CD14-positive monocyte (primary cell): ENCODE measurements at regions not wholly inside any gene's neighbourhood (a gene's known extent, or its start where the extent isn't known, plus 50 kb on each side); places are given as distances from the start of the nearest gene placed in this dataset.

Experiments used
- DNase-seq, 3 donors: peaks; one replicate each; pipeline ENCODE4 v3.0.0-alpha.2; 2011 to 2022
- H2AFZ ChIP-seq: 2 replicates; pipeline ENCODE4 v1.6.0; 2012; ENCODE audit warnings: mild to moderate bottlenecking, low read depth, low read length, inconsistent platforms; ENCODE audit not compliant: insufficient read depth, poor library complexity, severe bottlenecking
- H3K27ac ChIP-seq, 2 donors: 1 replicate in 1 of 2; 2 replicates in 1 of 2; pipeline ENCODE4 v1.5.1; 2012 to 2013; ENCODE audit warnings: low read length in 2 of 2, control low read depth in 1 of 2, inconsistent platforms in 1 of 2, low read depth in 1 of 2, mild to moderate bottlenecking in 1 of 2
- H3K27me3 ChIP-seq, 2 donors: one replicate each; pipeline versions ENCODE4 v1.6.0 to v1.6.1; 2011 to 2013; ENCODE audit warnings: low read length in 2 of 2; ENCODE audit not compliant: control insufficient read depth in 2 of 2, insufficient read depth in 2 of 2
- H3K36me3 ChIP-seq, 2 donors: replicated peaks in 1 of 2; 1 replicate in 1 of 2; 2 replicates in 1 of 2; pipeline versions ENCODE4 v1.5.1 to v1.6.1; 2012 to 2013; ENCODE audit warnings: low read length in 2 of 2, control low read depth in 1 of 2, inconsistent platforms in 1 of 2, mild to moderate bottlenecking in 1 of 2; ENCODE audit not compliant: insufficient read depth in 2 of 2, control insufficient read depth in 1 of 2
- H3K4me1 ChIP-seq, 2 donors: 1 replicate in 1 of 2; 2 replicates in 1 of 2; pipeline versions ENCODE4 v1.5.1 to v1.6.1; 2012 to 2013; ENCODE audit warnings: low read length in 2 of 2, control low read depth in 1 of 2, inconsistent platforms in 1 of 2, mild to moderate bottlenecking in 1 of 2, moderate library complexity in 1 of 2; ENCODE audit not compliant: insufficient read depth in 2 of 2, control insufficient read depth in 1 of 2
- H3K4me2 ChIP-seq: replicated peaks from 2 replicates; pipeline ENCODE3; 2012; ENCODE audit warnings: low read length, moderate library complexity, mild to moderate bottlenecking; ENCODE audit not compliant: poor library complexity, severe bottlenecking; ENCODE audit errors: extremely low read depth
- H3K4me3 ChIP-seq, 3 experiments: fragments of 200-600 bp in 1 of 3; sonication (generic) in 1 of 3; replicated peaks in 1 of 3; 1 replicate in 2 of 3; 2 replicates in 1 of 3; pipeline ENCODE4 v1.5.1; 2011 to 2013; ENCODE audit warnings: low read length in 3 of 3, mild to moderate bottlenecking in 3 of 3, control low read depth in 2 of 3, low read depth in 2 of 3, inconsistent platforms in 1 of 3, moderate library complexity in 1 of 3
- H3K79me2 ChIP-seq: 2 replicates; pipeline ENCODE4 v1.6.0; 2012; ENCODE audit warnings: mild to moderate bottlenecking, control low read depth, inconsistent platforms, low read length, moderate library complexity; ENCODE audit not compliant: insufficient read depth
- H3K9ac ChIP-seq: 2 replicates; pipeline ENCODE4 v1.6.0; 2017; ENCODE audit warnings: low read length, mild to moderate bottlenecking; ENCODE audit not compliant: insufficient read depth, poor library complexity, severe bottlenecking
- H3K9me3 ChIP-seq, 2 donors: replicated peaks in 1 of 2; 1 replicate in 1 of 2; 2 replicates in 1 of 2; pipeline versions ENCODE4 v1.5.1 to v1.6.1; 2012 to 2013; ENCODE audit warnings: low read length in 2 of 2, control low read depth in 1 of 2; ENCODE audit not compliant: control insufficient read depth in 1 of 2, insufficient read depth in 1 of 2
- H4K20me1 ChIP-seq: 2 replicates; pipeline ENCODE4 v1.6.0; 2012; ENCODE audit warnings: mild to moderate bottlenecking, low read length, control low read depth, moderate library complexity; ENCODE audit not compliant: insufficient read depth
- H3K27ac Mint-ChIP-seq, 7 donors: one replicate each; pipeline ENCODE4 v1.8.0; 2020; ENCODE audit warnings: mild to moderate bottlenecking in 7 of 7, mixed read lengths in 7 of 7, moderate library complexity in 6 of 7, inconsistent platforms in 2 of 7
- H3K27me3 Mint-ChIP-seq, 3 donors: one replicate each; pipeline ENCODE4 v1.8.0; 2021 to 2022; ENCODE audit warnings: low read depth in 3 of 3, mild to moderate bottlenecking in 3 of 3, mixed read lengths in 3 of 3, moderate library complexity in 3 of 3, inconsistent platforms in 1 of 3
- H3K36me3 Mint-ChIP-seq, 2 donors: one replicate each; pipeline ENCODE4 v1.8.0; 2020; ENCODE audit warnings: mixed read lengths in 2 of 2, inconsistent platforms in 1 of 2, mild to moderate bottlenecking in 1 of 2
- H3K4me1 Mint-ChIP-seq: one replicate; pipeline ENCODE4 v1.8.0; 2020; ENCODE audit warnings: mild to moderate bottlenecking, mixed read lengths
- H3K4me3 Mint-ChIP-seq, 2 donors: one replicate each; pipeline ENCODE4 v1.8.0; 2020; ENCODE audit warnings: mild to moderate bottlenecking in 2 of 2, mixed read lengths in 2 of 2, moderate library complexity in 1 of 2
- H3K9me3 Mint-ChIP-seq, 7 donors: one replicate each; pipeline ENCODE4 v1.8.0; 2020 to 2022; ENCODE audit warnings: mixed read lengths in 7 of 7, mild to moderate bottlenecking in 6 of 7, moderate library complexity in 6 of 7, inconsistent platforms in 2 of 7
- CTCF ChIP-seq: fragments of 200-600 bp; IDR thresholded peaks from one replicate; pipeline ENCODE4 v1.8.0; 2022; ENCODE audit warnings: antibody characterized with exemption, mild to moderate bottlenecking
- WGBS: methylation state at CpG from one replicate; pipeline ENCODE4 v1.1.5; 2013; ENCODE audit warnings: missing lambda C conversion rate; ENCODE audit not compliant: insufficient coverage; 5-methylcytosine and 5-hydroxymethylcytosine counted together
- intact Hi-C, 2 donors: fragments of 100-400 bp; cut with micrococcal nuclease; formaldehyde crosslinking; loops; one replicate each; pipeline versions ENCODE4 v1.15.0 to v1.15.1; 2023

GRCh38 chr4:126486377-126486776 is 1146.4 kb upstream of the INTU start:
- H3K4me1 Mint-ChIP-seq = no peaks in the 10 kb centered on the region
- Histone ChIP-seq H3K9me3 (peaks cover 5 to 8% of the 10 kb centered on the region in 2 donors), H3K27me3 (no peaks in the 10 kb centered on the region), H3K27ac (no peak overlapping the region), H3K4me2 (no peak overlapping the region), H3K79me2 (no peaks in the 10 kb centered on the region), H2AFZ (no peak overlapping the region), H3K9ac (no peak overlapping the region), H4K20me1 (no peaks in the 10 kb centered on the region), H3K4me1 (no peaks in the 10 kb centered on the region), H3K36me3 (no peaks in the 10 kb centered on the region), H3K4me3 (no peak overlapping the region)
- no peak for DNase-seq
- intact Hi-C loops = no loop called here
- peaks cover 0 to 9% (median 3%) of the 10 kb centered on the region in 7 donors for H3K9me3 Mint-ChIP-seq
- H3K27me3 Mint-ChIP-seq = no peaks in the 10 kb centered on the region
- H3K36me3 Mint-ChIP-seq = no peaks in the 10 kb centered on the region
- no peak for TF ChIP-seq CTCF
- no peak overlapping the region for H3K4me3 Mint-ChIP-seq
- WGBS = no CpG with 5 or more reads among the region's 1 CpG
- no peak overlapping the region for H3K27ac Mint-ChIP-seq

GRCh38 chr4:126489826-126490463 is 1142.8 kb upstream of the INTU start:
- 92% methylated on average over 16 of the region's 33 CpGs for WGBS
- no peak overlapping the region for H3K4me2 ChIP-seq
- no peak for TF ChIP-seq CTCF
- no peaks in the 10 kb centered on the region for H3K36me3 ChIP-seq
- H3K27me3 ChIP-seq = no peaks in the 10 kb centered on the region
- peaks cover 5 to 8% of the 10 kb centered on the region in 2 donors for H3K9me3 ChIP-seq
- no peak overlapping the region for H3K9ac ChIP-seq
- no peak overlapping the region for H3K4me3 Mint-ChIP-seq
- H3K4me1 Mint-ChIP-seq = no peaks in the 10 kb centered on the region
- no peaks in the 10 kb centered on the region for H3K4me1 ChIP-seq
- H3K27ac Mint-ChIP-seq = no peak overlapping the region
- DNase-seq = no peak
- no peaks in the 10 kb centered on the region for H3K79me2 ChIP-seq
- H3K36me3 Mint-ChIP-seq = no peaks in the 10 kb centered on the region
- no peak overlapping the region for H3K27ac ChIP-seq
- H3K27me3 Mint-ChIP-seq = no peaks in the 10 kb centered on the region
- no peak overlapping the region for H2AFZ ChIP-seq
- intact Hi-C loops = no loop called here
- peaks cover 0 to 9% (median 6%) of the 10 kb centered on the region in 7 donors for H3K9me3 Mint-ChIP-seq
- no peak overlapping the region for H3K4me3 ChIP-seq
- no peaks in the 10 kb centered on the region for H4K20me1 ChIP-seq
